ENCODE measurements at regions not wholly inside any gene's neighbourhood (a gene's known extent, or its start where the extent isn't known, plus 50 kb on each side); places are given as distances from the start of the nearest gene placed in this dataset.

DNA sequence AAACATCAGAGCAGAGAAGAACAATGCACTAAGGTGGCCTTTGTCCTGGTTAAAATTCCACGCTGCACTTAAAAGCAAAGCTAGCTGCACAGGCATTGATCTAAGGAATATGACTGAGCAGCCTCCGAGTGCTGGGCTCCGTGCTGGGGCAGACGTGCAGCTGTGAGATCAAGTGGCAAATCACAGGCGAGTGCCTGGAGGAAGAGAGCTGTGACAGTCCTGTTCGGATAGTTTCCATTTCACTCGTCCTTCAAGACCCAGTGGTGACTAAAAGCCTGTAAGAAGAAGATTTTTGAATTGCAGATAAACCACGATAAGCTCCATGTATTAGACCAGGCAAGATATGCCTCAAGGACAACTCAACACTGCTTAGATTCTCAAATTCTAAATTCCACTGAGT is 247.9 kb downstream of the ANKRD60 start:
- ATAC-seq (ENCODE audit: low read depth) (no peak), DNase-seq (no peak)
- no peak overlapping the region for H3K27ac ChIP-seq (ENCODE audit: insufficient read depth, low read length)
- no peak overlapping the region for H3K9ac ChIP-seq (ENCODE audit: low read depth, low read length)
- in situ Hi-C loops (cut with MboI; ENCODE audit: low sequenced_read_pairs): no loop called here
- H2BK5ac ChIP-seq (ENCODE audit: low read depth, low read length, poor library complexity, severe bottlenecking): no peak overlapping the region
- no peaks in the 10 kb centered on the region for H4K20me1 ChIP-seq (ENCODE audit: insufficient read depth, low read length)
- H2BK20ac ChIP-seq (ENCODE audit: low read depth, low read length): no peak overlapping the region
- H3K4me2 ChIP-seq (ENCODE audit: low read depth, low read length): no peak overlapping the region
- H3K14ac ChIP-seq (replicated peaks; ENCODE audit: low read depth, low read length): no peak overlapping the region
- no peak overlapping the region for H3K4me3 ChIP-seq (ENCODE audit: insufficient read depth, low read depth, low read length)
- H2AFZ ChIP-seq (replicated peaks; ENCODE audit: low read length, poor library complexity): no peak overlapping the region
- no peak overlapping the region for H3K18ac ChIP-seq (ENCODE audit: low read depth, low read length)
- no peaks in the 10 kb centered on the region for H3K79me1 ChIP-seq (ENCODE audit: low read depth in 1 of 2, low read length in 2 of 2)
- H3K4ac ChIP-seq (ENCODE audit: low read depth, low read length): no peak overlapping the region
- no peaks in the 10 kb centered on the region for H3K4me1 ChIP-seq (ENCODE audit: control insufficient read depth, insufficient read depth, low read length)
- POLR2A ChIA-PET (ENCODE audit: unreplicated experiment): no interaction called here
- CTCF ChIA-PET: no interaction called here
- no peaks in the 10 kb centered on the region for H3K9me1 ChIP-seq (ENCODE audit: insufficient read depth, low read length)
- BruUV-seq (replicated peaks): no TSS peak
- H3K56ac ChIP-seq (ENCODE audit: extremely low read depth, insufficient read depth, low read length): no peak overlapping the region
- no peak overlapping the region for H2AK9ac ChIP-seq (replicated peaks; ENCODE audit: low read depth, low read length, poor library complexity)
- dilution Hi-C loops (cut with HindIII; ENCODE audit: low sequenced_read_pairs, unreplicated experiment): no loop called here
- H4K8ac ChIP-seq (ENCODE audit: low read depth in 2 of 2, low read length in 2 of 2): no peak overlapping the region
- H3K36me3 ChIP-seq (ENCODE audit: control insufficient read depth, insufficient read depth, low read length): no peaks in the 10 kb centered on the region
- H3K9me3 ChIP-seq (ENCODE audit: control insufficient read depth, insufficient read depth, low read length): no peaks in the 10 kb centered on the region
- H2AK5ac ChIP-seq (ENCODE audit: low read depth, low read length): no peak overlapping the region
- WGBS, 2 experiments (ENCODE audit: extremely low coverage in 2 of 2, insufficient read length in 1 of 2): 8% methylated on average over 2 of the region's 8 CpGs; no CpG with 5 or more reads in 1 of the 2 experiments
- no peak overlapping the region for H2BK15ac ChIP-seq (ENCODE audit: low read depth, low read length)
- H4K5ac ChIP-seq (ENCODE audit: low read depth, low read length): no peak overlapping the region
- H2BK120ac ChIP-seq (ENCODE audit: low read depth, low read length): no peak overlapping the region
- TF ChIP-seq RFX5 (IDR thresholded peaks at IDR 0.05; ENCODE audit: low read depth, low read length) (no peak), CHD1 (IDR thresholded peaks at IDR 0.05; ENCODE audit: low read depth, low read length) (no peak), CEBPB (IDR thresholded peaks at IDR 0.05; ENCODE audit: low read depth, low read length) (no peak), MAZ (IDR thresholded peaks at IDR 0.05; ENCODE audit: borderline replicate concordance, low read depth, low read length) (no peak), BHLHE40 (IDR thresholded peaks at IDR 0.05; ENCODE audit: low read depth, low read length) (no peak), FOS (IDR thresholded peaks at IDR 0.05; ENCODE audit: low read depth, low read length) (no peak), MAFK (IDR thresholded peaks at IDR 0.05; ENCODE audit: low read depth, low read length) (no peak), MXI1 (IDR thresholded peaks at IDR 0.05; ENCODE audit: borderline replicate concordance, low read depth, low read length) (no peak), POLR2A (IDR thresholded peaks at IDR 0.05; ENCODE audit: low read depth, low read length) (no peak), RAD21 (IDR thresholded peaks at IDR 0.05; ENCODE audit: low read length) (no peak), SMC3 (IDR thresholded peaks at IDR 0.05; ENCODE audit: low read depth, low read length) (no peak), RCOR1 (IDR thresholded peaks at IDR 0.05; ENCODE audit: insufficient replicate concordance, low read length) (no peak)
- TF ChIP-seq, protein P1, sequence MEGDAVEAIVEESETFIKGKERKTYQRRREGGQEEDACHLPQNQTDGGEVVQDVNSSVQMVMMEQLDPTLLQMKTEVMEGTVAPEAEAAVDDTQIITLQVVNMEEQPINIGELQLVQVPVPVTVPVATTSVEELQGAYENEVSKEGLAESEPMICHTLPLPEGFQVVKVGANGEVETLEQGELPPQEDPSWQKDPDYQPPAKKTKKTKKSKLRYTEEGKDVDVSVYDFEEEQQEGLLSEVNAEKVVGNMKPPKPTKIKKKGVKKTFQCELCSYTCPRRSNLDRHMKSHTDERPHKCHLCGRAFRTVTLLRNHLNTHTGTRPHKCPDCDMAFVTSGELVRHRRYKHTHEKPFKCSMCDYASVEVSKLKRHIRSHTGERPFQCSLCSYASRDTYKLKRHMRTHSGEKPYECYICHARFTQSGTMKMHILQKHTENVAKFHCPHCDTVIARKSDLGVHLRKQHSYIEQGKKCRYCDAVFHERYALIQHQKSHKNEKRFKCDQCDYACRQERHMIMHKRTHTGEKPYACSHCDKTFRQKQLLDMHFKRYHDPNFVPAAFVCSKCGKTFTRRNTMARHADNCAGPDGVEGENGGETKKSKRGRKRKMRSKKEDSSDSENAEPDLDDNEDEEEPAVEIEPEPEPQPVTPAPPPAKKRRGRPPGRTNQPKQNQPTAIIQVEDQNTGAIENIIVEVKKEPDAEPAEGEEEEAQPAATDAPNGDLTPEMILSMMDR (conservative IDR thresholded peaks at IDR 0.05; ENCODE audit: low read depth, low read length): no peak
- TF ChIP-seq, protein P2, sequence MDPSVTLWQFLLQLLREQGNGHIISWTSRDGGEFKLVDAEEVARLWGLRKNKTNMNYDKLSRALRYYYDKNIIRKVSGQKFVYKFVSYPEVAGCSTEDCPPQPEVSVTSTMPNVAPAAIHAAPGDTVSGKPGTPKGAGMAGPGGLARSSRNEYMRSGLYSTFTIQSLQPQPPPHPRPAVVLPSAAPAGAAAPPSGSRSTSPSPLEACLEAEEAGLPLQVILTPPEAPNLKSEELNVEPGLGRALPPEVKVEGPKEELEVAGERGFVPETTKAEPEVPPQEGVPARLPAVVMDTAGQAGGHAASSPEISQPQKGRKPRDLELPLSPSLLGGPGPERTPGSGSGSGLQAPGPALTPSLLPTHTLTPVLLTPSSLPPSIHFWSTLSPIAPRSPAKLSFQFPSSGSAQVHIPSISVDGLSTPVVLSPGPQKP (IDR thresholded peaks at IDR 0.05; ENCODE audit: borderline replicate concordance, low read depth, low read length): no peak
- TF ChIP-seq, protein P3, sequence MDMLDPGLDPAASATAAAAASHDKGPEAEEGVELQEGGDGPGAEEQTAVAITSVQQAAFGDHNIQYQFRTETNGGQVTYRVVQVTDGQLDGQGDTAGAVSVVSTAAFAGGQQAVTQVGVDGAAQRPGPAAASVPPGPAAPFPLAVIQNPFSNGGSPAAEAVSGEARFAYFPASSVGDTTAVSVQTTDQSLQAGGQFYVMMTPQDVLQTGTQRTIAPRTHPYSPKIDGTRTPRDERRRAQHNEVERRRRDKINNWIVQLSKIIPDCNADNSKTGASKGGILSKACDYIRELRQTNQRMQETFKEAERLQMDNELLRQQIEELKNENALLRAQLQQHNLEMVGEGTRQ (IDR thresholded peaks at IDR 0.05; ENCODE audit: low read depth, low read length): no peak
- peaks cover 2% of the 10 kb centered on the region; the same call in 1 of the 2 replicates for H3K27me3 ChIP-seq (ENCODE audit: control insufficient read depth, insufficient read depth, low read length)
- no peak overlapping the region for H3K23ac ChIP-seq (ENCODE audit: low read depth, low read length)
- no peak overlapping the region for H4K91ac ChIP-seq (ENCODE audit: insufficient read depth, low read depth, low read length)
- intact Hi-C loops (cut with micrococcal nuclease): no loop called here

All from IMR-90 (cell line).